Adrenal gland (tissue), 5 donors: ENCODE measurements at regions not wholly inside any gene's neighbourhood (a gene's known extent, or its start where the extent isn't known, plus 50 kb on each side); places are given as distances from the start of the nearest gene placed in this dataset.

Source experiments
- CTCF ChIP-seq, 6 experiments: fragments of 450-650 bp in 4 of 6; fragments of 200-600 bp in 2 of 6; sonication (generic) in 1 of 6; IDR thresholded peaks; 1 replicate in 5 of 6; 2 replicates in 1 of 6; pipeline versions ENCODE4 v1.5.1 to v1.8.0; 2016 to 2021; ENCODE audit warnings: antibody characterized with exemption in 6 of 6, mild to moderate bottlenecking in 2 of 6, moderate library complexity in 1 of 6
- POLR2A ChIP-seq, 2 donors: fragments of 450-650 bp; IDR thresholded peaks; one replicate each; pipeline ENCODE4 v1.6.1; 2017; ENCODE audit warnings: antibody characterized with exemption in 2 of 2, mild to moderate bottlenecking in 2 of 2, moderate library complexity in 1 of 2
- donor health status: DM: no; HTN: no; CAD: no.

- TF ChIP-seq CTCF (IDR thresholded peaks at IDR 0.05), result no peak
- no peak for TF ChIP-seq POLR2A (IDR thresholded peaks at IDR 0.05)
Observed at GRCh38 chr12:90327793-90328743, 619.4 kb upstream of the ATP2B1 start.
